ENCODE measurements at regions not wholly inside any gene's neighbourhood (a gene's known extent, or its start where the extent isn't known, plus 50 kb on each side); places are given as distances from the start of the nearest gene placed in this dataset.

DNA sequence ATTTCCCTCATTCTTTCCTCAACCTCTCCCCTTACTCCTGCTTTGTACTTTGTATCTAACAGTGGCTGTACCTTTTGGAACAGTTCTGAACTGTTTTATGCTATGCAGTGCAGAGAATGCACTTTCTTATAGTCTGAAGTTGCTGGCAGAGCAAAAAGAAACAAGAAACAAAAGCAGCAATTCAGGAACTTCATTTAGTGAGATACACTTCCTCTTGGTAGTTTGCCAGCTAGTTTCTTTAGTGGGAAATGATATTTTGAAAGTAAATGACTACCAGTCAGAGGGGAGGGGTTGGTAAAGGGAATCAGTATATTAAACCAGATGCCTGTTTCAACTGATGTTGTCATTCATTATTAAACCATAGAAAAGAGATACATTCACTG is 55.0 kb upstream of the CHD2 start:
- TF ChIP-seq, protein P1, sequence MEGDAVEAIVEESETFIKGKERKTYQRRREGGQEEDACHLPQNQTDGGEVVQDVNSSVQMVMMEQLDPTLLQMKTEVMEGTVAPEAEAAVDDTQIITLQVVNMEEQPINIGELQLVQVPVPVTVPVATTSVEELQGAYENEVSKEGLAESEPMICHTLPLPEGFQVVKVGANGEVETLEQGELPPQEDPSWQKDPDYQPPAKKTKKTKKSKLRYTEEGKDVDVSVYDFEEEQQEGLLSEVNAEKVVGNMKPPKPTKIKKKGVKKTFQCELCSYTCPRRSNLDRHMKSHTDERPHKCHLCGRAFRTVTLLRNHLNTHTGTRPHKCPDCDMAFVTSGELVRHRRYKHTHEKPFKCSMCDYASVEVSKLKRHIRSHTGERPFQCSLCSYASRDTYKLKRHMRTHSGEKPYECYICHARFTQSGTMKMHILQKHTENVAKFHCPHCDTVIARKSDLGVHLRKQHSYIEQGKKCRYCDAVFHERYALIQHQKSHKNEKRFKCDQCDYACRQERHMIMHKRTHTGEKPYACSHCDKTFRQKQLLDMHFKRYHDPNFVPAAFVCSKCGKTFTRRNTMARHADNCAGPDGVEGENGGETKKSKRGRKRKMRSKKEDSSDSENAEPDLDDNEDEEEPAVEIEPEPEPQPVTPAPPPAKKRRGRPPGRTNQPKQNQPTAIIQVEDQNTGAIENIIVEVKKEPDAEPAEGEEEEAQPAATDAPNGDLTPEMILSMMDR (IDR thresholded peaks at IDR 0.05): no peak
- TF ChIP-seq POLR2A (IDR thresholded peaks at IDR 0.05; ENCODE audit: low read depth) (no peak), POLR2AphosphoS5 (IDR thresholded peaks at IDR 0.05) (no peak), EP300 (IDR thresholded peaks at IDR 0.05) (no peak)

All from esophagus muscularis mucosa (tissue), 4 donors.